IMR-90 (cell line): ENCODE measurements at regions not wholly inside any gene's neighbourhood (a gene's known extent, or its start where the extent isn't known, plus 50 kb on each side); places are given as distances from the start of the nearest gene placed in this dataset.

Experiments
- ATAC-seq: fragments of 200-7000 bp; cut with Tn5 transposase; 2 replicates; pipeline ENCODE4 v1.9.1; 2020; ENCODE audit warnings: low read depth, mild to moderate bottlenecking, moderate library complexity
- BruUV-seq: library from RNA; stranded (reverse); fragments of 400-500 nt; replicated peaks from 2 replicates; lab custom pipeline; 2021; lab: Mats Ljungman, UMichigan
- CTCF ChIA-PET: fragments of 300-600 bp; formaldehyde crosslinking; extraction: SDS; loops from one replicate; lab custom pipeline; 2021; ENCODE audit warnings: antibody characterized with exemption; lab: Yijun Ruan, JAX
- POLR2A ChIA-PET: fragments of 300-600 bp; sonication (Branson Sonifier 250); formaldehyde crosslinking; loops from one replicate; lab custom pipeline; 2022; ENCODE audit warnings: antibody characterized with exemption; ENCODE audit not compliant: unreplicated experiment; lab: Charles Lee
- DNase-seq: peaks from one replicate; pipeline ENCODE4 v3.0.0; 2013
- H2AFZ ChIP-seq: replicated peaks from 2 replicates; pipeline ENCODE3; 2013; ENCODE audit warnings: low read length, mild to moderate bottlenecking; ENCODE audit not compliant: poor library complexity
- H2AK5ac ChIP-seq: 2 replicates; pipeline ENCODE4 v1.6.1; 2013; ENCODE audit warnings: low read depth, low read length, inconsistent platforms
- H2AK9ac ChIP-seq: replicated peaks from 2 replicates; pipeline ENCODE3; 2013; ENCODE audit warnings: mild to moderate bottlenecking, low read depth, low read length, moderate library complexity; ENCODE audit not compliant: poor library complexity
- H2BK120ac ChIP-seq: 2 replicates; pipeline ENCODE4 v1.6.1; 2013; ENCODE audit warnings: low read depth, low read length, inconsistent platforms
- H2BK15ac ChIP-seq: 3 replicates; pipeline ENCODE4 v1.6.1; 2013; ENCODE audit warnings: low read depth, low read length, inconsistent platforms
- H2BK20ac ChIP-seq: 2 replicates; pipeline ENCODE4 v1.6.1; 2013; ENCODE audit warnings: low read depth, mild to moderate bottlenecking, inconsistent platforms, low read length, moderate library complexity
- H2BK5ac ChIP-seq: 2 replicates; pipeline ENCODE4 v1.6.1; 2013; ENCODE audit warnings: mild to moderate bottlenecking, low read depth, low read length, inconsistent platforms; ENCODE audit not compliant: poor library complexity, severe bottlenecking
- H3K14ac ChIP-seq: replicated peaks from 2 replicates; pipeline ENCODE4 v1.6.1; 2013; ENCODE audit warnings: low read depth, low read length, inconsistent platforms
- H3K18ac ChIP-seq: 2 replicates; pipeline ENCODE4 v1.6.1; 2013; ENCODE audit warnings: low read depth, low read length, control low read depth
- H3K23ac ChIP-seq: 2 replicates; pipeline ENCODE4 v1.6.1; 2013; ENCODE audit warnings: low read depth, low read length, inconsistent platforms
- H3K27ac ChIP-seq: 2 replicates; pipeline ENCODE4 v1.5.1; 2013; ENCODE audit warnings: mild to moderate bottlenecking, control low read depth, low read length; ENCODE audit not compliant: insufficient read depth
- H3K27me3 ChIP-seq: 2 replicates; pipeline ENCODE4 v1.6.1; 2013; ENCODE audit warnings: low read length; ENCODE audit not compliant: control insufficient read depth, insufficient read depth
- H3K36me3 ChIP-seq: 2 replicates; pipeline ENCODE4 v1.6.1; 2013; ENCODE audit warnings: low read length, mixed read lengths; ENCODE audit not compliant: control insufficient read depth, insufficient read depth
- H3K4ac ChIP-seq: 2 replicates; pipeline ENCODE4 v1.6.1; 2013; ENCODE audit warnings: low read depth, low read length, inconsistent platforms
- H3K4me1 ChIP-seq: 2 replicates; pipeline ENCODE4 v1.6.1; 2013; ENCODE audit warnings: low read length, mixed read lengths; ENCODE audit not compliant: control insufficient read depth, insufficient read depth
- H3K4me2 ChIP-seq: 2 replicates; pipeline ENCODE4 v1.6.1; 2013; ENCODE audit warnings: low read depth, mild to moderate bottlenecking, control low read depth, low read length, moderate library complexity
- H3K4me3 ChIP-seq: 2 replicates; pipeline ENCODE4 v1.5.1; 2013; ENCODE audit warnings: low read depth, mild to moderate bottlenecking, control low read depth, low read length, moderate library complexity; ENCODE audit not compliant: insufficient read depth
- H3K56ac ChIP-seq: 2 replicates; pipeline ENCODE4 v1.6.1; 2013; ENCODE audit warnings: low read length, inconsistent platforms; ENCODE audit not compliant: insufficient read depth; ENCODE audit errors: extremely low read depth
- H3K79me1 ChIP-seq, 2 experiments: 2 replicates each; pipeline ENCODE4 v1.6.1; 2013; ENCODE audit warnings: low read length in 2 of 2, inconsistent platforms in 1 of 2, low read depth in 1 of 2
- H3K9ac ChIP-seq: 2 replicates; pipeline ENCODE4 v1.6.1; 2013; ENCODE audit warnings: low read depth, low read length, control low read depth
- H3K9me1 ChIP-seq: 2 replicates; pipeline ENCODE4 v1.6.1; 2013; ENCODE audit warnings: low read length, inconsistent platforms; ENCODE audit not compliant: insufficient read depth
- H3K9me3 ChIP-seq: 2 replicates; pipeline ENCODE4 v1.6.1; 2013; ENCODE audit warnings: low read length; ENCODE audit not compliant: control insufficient read depth, insufficient read depth
- H4K20me1 ChIP-seq: 2 replicates; pipeline ENCODE4 v1.6.1; 2013; ENCODE audit warnings: low read length, inconsistent platforms; ENCODE audit not compliant: insufficient read depth
- H4K5ac ChIP-seq: 2 replicates; pipeline ENCODE4 v1.6.1; 2013; ENCODE audit warnings: mild to moderate bottlenecking, low read depth, low read length, control low read depth
- H4K8ac ChIP-seq, 2 experiments: 2 replicates each; pipeline ENCODE4 v1.6.1; 2013; ENCODE audit warnings: low read depth in 2 of 2, low read length in 2 of 2, control low read depth in 1 of 2, inconsistent platforms in 1 of 2
- H4K91ac ChIP-seq: 2 replicates; pipeline ENCODE4 v1.6.1; 2013; ENCODE audit warnings: low read depth, low read length, inconsistent platforms; ENCODE audit not compliant: insufficient read depth
- BHLHE40 ChIP-seq: fragments of 150-350 bp; IDR thresholded peaks from 2 replicates; pipeline ENCODE4 v1.6.1; 2016; ENCODE audit warnings: mild to moderate bottlenecking, low read depth, low read length
- NFE2L2 ChIP-seq: fragments of 150-350 bp; IDR thresholded peaks from 2 replicates; pipeline ENCODE4 v1.6.1; 2016; ENCODE audit warnings: low read depth, mild to moderate bottlenecking, low read length
- RCOR1 ChIP-seq: IDR thresholded peaks from 2 replicates; pipeline ENCODE4 v1.6.1; 2012; ENCODE audit warnings: mild to moderate bottlenecking, low read length, improper control_type of control experiment; ENCODE audit not compliant: insufficient replicate concordance
- WGBS, 2 experiments: methylation state at CpG; one replicate each; pipeline versions ENCODE4 v1.1.5 to v1.1.7; 2013; ENCODE audit warnings: missing lambda C conversion rate in 2 of 2; ENCODE audit not compliant: insufficient read length in 1 of 2; ENCODE audit errors: extremely low coverage in 2 of 2; 5-methylcytosine and 5-hydroxymethylcytosine counted together
- dilution Hi-C: fragments of 300-500 bp; cut with HindIII; formaldehyde crosslinking; loops from one replicate; pipeline ENCODE4 v1.14.3; 2018; ENCODE audit warnings: low sequenced_read_pairs; ENCODE audit not compliant: unreplicated experiment
- in situ Hi-C: fragments of 300-500 bp; cut with MboI; formaldehyde crosslinking; loops from 3 replicates; pipeline ENCODE4 v1.14.3; 2019; ENCODE audit warnings: low sequenced_read_pairs, inconsistent platforms, mixed read lengths
- intact Hi-C: fragments of 100-400 bp; cut with micrococcal nuclease; formaldehyde crosslinking; loops from 2 replicates; pipeline ENCODE4 v1.10.0; 2022

- DNase-seq, result no peak
- no peak overlapping the region for H2BK20ac ChIP-seq
- H3K4me2 ChIP-seq, result no peak overlapping the region
- H3K18ac ChIP-seq, result no peak overlapping the region
- H3K9ac ChIP-seq, result no peak overlapping the region
- BruUV-seq, result no TSS peak
- ATAC-seq, result no peak
- no peak overlapping the region for H3K23ac ChIP-seq
- ChIA-PET CTCF (no interaction called here), POLR2A (no interaction called here)
- intact Hi-C loops, result no loop called here
- H3K56ac ChIP-seq, result no peak overlapping the region
- H3K14ac ChIP-seq, result no peak overlapping the region
- H4K91ac ChIP-seq, result no peak overlapping the region
- no peak overlapping the region for H2BK15ac ChIP-seq
- no CpG with 5 or more reads among the region's 2 CpGs for WGBS, 2 experiments
- no peak overlapping the region for H2BK120ac ChIP-seq
- dilution Hi-C loops, result no loop called here
- no peaks in the 10 kb centered on the region for H3K9me3 ChIP-seq
- H3K79me1 ChIP-seq, result no peaks in the 10 kb centered on the region
- H2BK5ac ChIP-seq, result no peak overlapping the region
- H3K9me1 ChIP-seq, result no peaks in the 10 kb centered on the region
- H3K27ac ChIP-seq, result no peak overlapping the region
- H2AK9ac ChIP-seq, result no peak overlapping the region
- no peak overlapping the region for H4K8ac ChIP-seq
- no peak overlapping the region for H3K4me3 ChIP-seq
- peaks cover 5% of the 10 kb centered on the region; the same call in 1 of the 2 replicates for H3K4me1 ChIP-seq
- H2AFZ ChIP-seq, result no peak overlapping the region
- no peaks in the 10 kb centered on the region for H4K20me1 ChIP-seq
- no peaks in the 10 kb centered on the region for H3K36me3 ChIP-seq
- in situ Hi-C loops, result no loop called here
- no peaks in the 10 kb centered on the region for H3K27me3 ChIP-seq
- no peak overlapping the region for H4K5ac ChIP-seq
- no peak overlapping the region for H3K4ac ChIP-seq
- H2AK5ac ChIP-seq, result no peak overlapping the region
- TF ChIP-seq RCOR1 (no peak), NFE2L2 (no peak), BHLHE40 (no peak)
These were observed 366.9 kb upstream of the ZNF608 start for GRCh38 chr5:125113328-125113727.
